ENCODE measurements at regions not wholly inside any gene's neighbourhood (a gene's known extent, or its start where the extent isn't known, plus 50 kb on each side); places are given as distances from the start of the nearest gene placed in this dataset.
A peak's percentile ranks its signal among the peaks of the same experiment; 100 is the strongest.

GRCh38 chr6:84346372-84346771 lies 118.9 kb upstream of the CEP162 start:
- H3K36me3 ChIP-seq (ENCODE audit: control insufficient read depth in 4 of 4, insufficient read depth in 3 of 4, low read depth in 1 of 4, low read length in 3 of 4): no peaks in the 10 kb centered on the region
- no peak overlapping the region for H3K9ac ChIP-seq (ENCODE audit: low read depth in 1 of 2, low read length in 2 of 2)
- no peaks in the 10 kb centered on the region for H3K9me3 ChIP-seq (ENCODE audit: control insufficient read depth in 4 of 4, low read length in 3 of 4)
- TF ChIP-seq RAD21 (IDR thresholded peaks at IDR 0.05) (peak; percentile 44 to 59), HNF4G (IDR thresholded peaks at IDR 0.05) (no peak)
- TF ChIP-seq, protein P1, sequence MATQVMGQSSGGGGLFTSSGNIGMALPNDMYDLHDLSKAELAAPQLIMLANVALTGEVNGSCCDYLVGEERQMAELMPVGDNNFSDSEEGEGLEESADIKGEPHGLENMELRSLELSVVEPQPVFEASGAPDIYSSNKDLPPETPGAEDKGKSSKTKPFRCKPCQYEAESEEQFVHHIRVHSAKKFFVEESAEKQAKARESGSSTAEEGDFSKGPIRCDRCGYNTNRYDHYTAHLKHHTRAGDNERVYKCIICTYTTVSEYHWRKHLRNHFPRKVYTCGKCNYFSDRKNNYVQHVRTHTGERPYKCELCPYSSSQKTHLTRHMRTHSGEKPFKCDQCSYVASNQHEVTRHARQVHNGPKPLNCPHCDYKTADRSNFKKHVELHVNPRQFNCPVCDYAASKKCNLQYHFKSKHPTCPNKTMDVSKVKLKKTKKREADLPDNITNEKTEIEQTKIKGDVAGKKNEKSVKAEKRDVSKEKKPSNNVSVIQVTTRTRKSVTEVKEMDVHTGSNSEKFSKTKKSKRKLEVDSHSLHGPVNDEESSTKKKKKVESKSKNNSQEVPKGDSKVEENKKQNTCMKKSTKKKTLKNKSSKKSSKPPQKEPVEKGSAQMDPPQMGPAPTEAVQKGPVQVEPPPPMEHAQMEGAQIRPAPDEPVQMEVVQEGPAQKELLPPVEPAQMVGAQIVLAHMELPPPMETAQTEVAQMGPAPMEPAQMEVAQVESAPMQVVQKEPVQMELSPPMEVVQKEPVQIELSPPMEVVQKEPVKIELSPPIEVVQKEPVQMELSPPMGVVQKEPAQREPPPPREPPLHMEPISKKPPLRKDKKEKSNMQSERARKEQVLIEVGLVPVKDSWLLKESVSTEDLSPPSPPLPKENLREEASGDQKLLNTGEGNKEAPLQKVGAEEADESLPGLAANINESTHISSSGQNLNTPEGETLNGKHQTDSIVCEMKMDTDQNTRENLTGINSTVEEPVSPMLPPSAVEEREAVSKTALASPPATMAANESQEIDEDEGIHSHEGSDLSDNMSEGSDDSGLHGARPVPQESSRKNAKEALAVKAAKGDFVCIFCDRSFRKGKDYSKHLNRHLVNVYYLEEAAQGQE (IDR thresholded peaks at IDR 0.05): no peak
- TF ChIP-seq, protein P2, sequence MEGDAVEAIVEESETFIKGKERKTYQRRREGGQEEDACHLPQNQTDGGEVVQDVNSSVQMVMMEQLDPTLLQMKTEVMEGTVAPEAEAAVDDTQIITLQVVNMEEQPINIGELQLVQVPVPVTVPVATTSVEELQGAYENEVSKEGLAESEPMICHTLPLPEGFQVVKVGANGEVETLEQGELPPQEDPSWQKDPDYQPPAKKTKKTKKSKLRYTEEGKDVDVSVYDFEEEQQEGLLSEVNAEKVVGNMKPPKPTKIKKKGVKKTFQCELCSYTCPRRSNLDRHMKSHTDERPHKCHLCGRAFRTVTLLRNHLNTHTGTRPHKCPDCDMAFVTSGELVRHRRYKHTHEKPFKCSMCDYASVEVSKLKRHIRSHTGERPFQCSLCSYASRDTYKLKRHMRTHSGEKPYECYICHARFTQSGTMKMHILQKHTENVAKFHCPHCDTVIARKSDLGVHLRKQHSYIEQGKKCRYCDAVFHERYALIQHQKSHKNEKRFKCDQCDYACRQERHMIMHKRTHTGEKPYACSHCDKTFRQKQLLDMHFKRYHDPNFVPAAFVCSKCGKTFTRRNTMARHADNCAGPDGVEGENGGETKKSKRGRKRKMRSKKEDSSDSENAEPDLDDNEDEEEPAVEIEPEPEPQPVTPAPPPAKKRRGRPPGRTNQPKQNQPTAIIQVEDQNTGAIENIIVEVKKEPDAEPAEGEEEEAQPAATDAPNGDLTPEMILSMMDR (IDR thresholded peaks at IDR 0.05; ENCODE audit: low read depth, low read length, missing input control): peak; percentile 14
- H3K4me1 ChIP-seq (ENCODE audit: control insufficient read depth in 4 of 4, insufficient read depth in 4 of 4, low read length in 3 of 4): peaks cover 0 to 17% (median 8%) of the 10 kb centered on the region in 4 donors
- no peak overlapping the region for H3K4me3 ChIP-seq (ENCODE audit: low read depth in 1 of 3, low read length in 3 of 3)
- H3K27ac ChIP-seq (ENCODE audit: low read depth in 1 of 2, low read length in 2 of 2): no peak overlapping the region
- DNase-seq (ENCODE audit: low spot score): no peak
- H3K27me3 ChIP-seq (ENCODE audit: control insufficient read depth in 4 of 4, insufficient read depth in 4 of 4, low read length in 3 of 4): no peaks in the 10 kb centered on the region

GRCh38 chr6:84344005-84344404 lies 116.6 kb upstream of the CEP162 start:
- no peak overlapping the region for H3K4me3 ChIP-seq (ENCODE audit: low read depth in 1 of 3, low read length in 3 of 3)
- H3K9me3 ChIP-seq (ENCODE audit: control insufficient read depth in 4 of 4, low read length in 3 of 4): no peaks in the 10 kb centered on the region
- H3K27ac ChIP-seq (ENCODE audit: low read depth in 1 of 2, low read length in 2 of 2): no peak overlapping the region
- H3K9ac ChIP-seq (ENCODE audit: low read depth in 1 of 2, low read length in 2 of 2): no peak overlapping the region
- no peaks in the 10 kb centered on the region for H3K27me3 ChIP-seq (ENCODE audit: control insufficient read depth in 4 of 4, insufficient read depth in 4 of 4, low read length in 3 of 4)
- H3K36me3 ChIP-seq (ENCODE audit: control insufficient read depth in 4 of 4, insufficient read depth in 3 of 4, low read depth in 1 of 4, low read length in 3 of 4): no peaks in the 10 kb centered on the region
- no peak for DNase-seq (ENCODE audit: low spot score)
- TF ChIP-seq RXRA (IDR thresholded peaks at IDR 0.05) (no peak), YY1 (IDR thresholded peaks at IDR 0.05) (no peak), HNF4A (conservative IDR thresholded peaks at IDR 0.05) (no peak), EGR1 (IDR thresholded peaks at IDR 0.05; ENCODE audit: low read depth in 2 of 2) (no peak), TAF1 (conservative IDR thresholded peaks at IDR 0.05) (no peak), MAX (IDR thresholded peaks at IDR 0.05) (no peak), FOXA2 (IDR thresholded peaks at IDR 0.05) (no peak), ATF3 (IDR thresholded peaks at IDR 0.05) (no peak), HNF4G (IDR thresholded peaks at IDR 0.05) (no peak), GABPA (IDR thresholded peaks at IDR 0.05 in 1 of 2, conservative IDR thresholded peaks at IDR 0.05 in 1 of 2) (no peak), NR2F2 (IDR thresholded peaks at IDR 0.05) (no peak), SP1 (IDR thresholded peaks at IDR 0.05) (no peak), RAD21 (IDR thresholded peaks at IDR 0.05) (no peak)
- TF ChIP-seq, protein P2 (IDR thresholded peaks at IDR 0.05; ENCODE audit: low read depth, low read length, missing input control): no peak
- TF ChIP-seq, protein P1 (IDR thresholded peaks at IDR 0.05): no peak
- 79% methylated on average over 3 of the region's 3 CpGs for WGBS
- peaks cover 0 to 10% (median 4%) of the 10 kb centered on the region in 4 donors for H3K4me1 ChIP-seq (ENCODE audit: control insufficient read depth in 4 of 4, insufficient read depth in 4 of 4, low read length in 3 of 4)

All from liver (tissue), 8 donors.